22Rv1 (cell line): ENCODE measurements at regions not wholly inside any gene's neighbourhood (a gene's known extent, or its start where the extent isn't known, plus 50 kb on each side); places are given as distances from the start of the nearest gene placed in this dataset.

ENCODE experiments used
- H3K27ac ChIP-seq: fragments of 450-650 bp; 2 replicates; pipeline ENCODE4 v1.5.1; 2017
- ZFX ChIP-seq: fragments of 450-650 bp; IDR thresholded peaks from 2 replicates; pipeline ENCODE4 v1.6.1; 2017; ENCODE audit warnings: antibody characterized with exemption, borderline replicate concordance
- TF ChIP-seq, protein P1 (sequence below): fragments of 450-650 bp; IDR thresholded peaks from 2 replicates; pipeline ENCODE4 v1.5.1; 2017; ENCODE audit warnings: mild to moderate bottlenecking

DNA sequence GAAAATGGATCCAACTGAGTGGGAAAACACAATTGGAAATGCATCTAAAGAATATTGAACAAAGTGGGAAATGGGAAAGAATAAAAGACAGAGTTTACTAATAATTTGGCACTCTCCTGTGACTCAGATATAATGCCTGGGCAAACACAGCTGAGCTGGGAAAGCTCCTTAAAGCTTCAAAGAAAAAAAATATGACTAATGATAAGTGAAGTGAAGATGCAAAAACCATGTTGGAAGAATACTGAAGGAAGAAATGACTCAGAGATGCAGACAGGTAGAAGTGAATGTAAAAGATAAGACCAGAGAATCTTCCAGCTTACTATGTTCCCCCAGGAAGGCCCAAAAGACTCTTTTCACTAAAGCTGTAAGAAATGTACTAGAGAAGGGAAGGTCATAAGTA, 62.4 kb upstream of the FOXG1 start:
- no peak for TF ChIP-seq ZFX
- TF ChIP-seq, protein P1, sequence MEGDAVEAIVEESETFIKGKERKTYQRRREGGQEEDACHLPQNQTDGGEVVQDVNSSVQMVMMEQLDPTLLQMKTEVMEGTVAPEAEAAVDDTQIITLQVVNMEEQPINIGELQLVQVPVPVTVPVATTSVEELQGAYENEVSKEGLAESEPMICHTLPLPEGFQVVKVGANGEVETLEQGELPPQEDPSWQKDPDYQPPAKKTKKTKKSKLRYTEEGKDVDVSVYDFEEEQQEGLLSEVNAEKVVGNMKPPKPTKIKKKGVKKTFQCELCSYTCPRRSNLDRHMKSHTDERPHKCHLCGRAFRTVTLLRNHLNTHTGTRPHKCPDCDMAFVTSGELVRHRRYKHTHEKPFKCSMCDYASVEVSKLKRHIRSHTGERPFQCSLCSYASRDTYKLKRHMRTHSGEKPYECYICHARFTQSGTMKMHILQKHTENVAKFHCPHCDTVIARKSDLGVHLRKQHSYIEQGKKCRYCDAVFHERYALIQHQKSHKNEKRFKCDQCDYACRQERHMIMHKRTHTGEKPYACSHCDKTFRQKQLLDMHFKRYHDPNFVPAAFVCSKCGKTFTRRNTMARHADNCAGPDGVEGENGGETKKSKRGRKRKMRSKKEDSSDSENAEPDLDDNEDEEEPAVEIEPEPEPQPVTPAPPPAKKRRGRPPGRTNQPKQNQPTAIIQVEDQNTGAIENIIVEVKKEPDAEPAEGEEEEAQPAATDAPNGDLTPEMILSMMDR = no peak
- H3K27ac ChIP-seq = no peak overlapping the region

DNA sequence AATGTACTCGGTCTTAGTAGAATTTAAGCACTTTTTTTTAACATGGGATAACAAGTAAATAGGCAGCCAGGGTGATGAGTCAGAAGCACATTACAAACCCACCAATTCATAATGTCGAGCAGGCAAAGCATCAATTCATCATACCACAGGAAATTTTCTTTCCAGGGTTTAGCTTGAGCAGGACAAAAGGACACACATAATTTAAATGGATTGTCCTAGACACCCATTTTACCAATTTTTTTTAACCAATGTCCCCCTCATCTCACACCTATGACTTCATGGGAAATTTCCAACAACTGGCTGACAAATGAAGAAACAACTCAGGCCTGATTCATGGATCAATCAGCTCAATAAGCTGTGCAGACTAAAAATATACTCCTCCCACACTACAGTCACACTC, 58.8 kb upstream of the FOXG1 start:
- no peak overlapping the region for H3K27ac ChIP-seq
- no peak for TF ChIP-seq ZFX
- TF ChIP-seq, protein P1 = no peak

DNA sequence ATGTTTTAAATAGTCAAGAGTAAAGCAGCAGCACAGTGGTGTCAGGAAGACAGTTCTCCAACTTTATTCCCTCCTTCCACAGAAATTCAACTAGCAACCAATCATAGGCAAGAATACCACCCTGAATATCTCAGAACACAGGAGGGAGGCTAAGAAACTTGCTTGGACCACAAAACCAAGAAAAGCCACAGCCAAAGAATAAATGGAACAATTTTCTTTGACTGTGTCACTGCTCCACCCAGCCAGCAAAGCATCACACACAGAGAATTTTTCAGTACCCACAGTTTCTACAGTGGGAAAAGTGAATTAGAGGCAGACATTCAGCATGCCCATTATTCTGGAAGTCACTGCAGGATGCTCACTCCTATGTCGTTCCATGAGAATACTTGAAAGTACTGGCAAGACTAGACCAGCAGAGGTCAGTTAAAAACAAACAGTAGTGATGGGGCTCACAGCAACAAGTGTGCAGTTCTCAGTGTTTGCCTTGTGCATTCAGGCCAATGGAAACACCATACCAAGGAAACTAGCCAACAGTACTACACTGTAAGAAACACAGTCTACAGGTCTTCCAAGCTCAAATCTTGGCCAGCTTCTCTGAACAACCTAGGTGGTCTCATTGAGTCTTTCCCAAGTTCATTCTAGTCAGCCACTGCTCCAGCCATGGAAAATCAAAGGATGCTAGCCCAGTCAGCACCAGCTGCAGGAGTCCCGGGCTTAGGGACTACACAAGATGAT, 56.8 kb upstream of the FOXG1 start:
- TF ChIP-seq ZFX = no peak
- TF ChIP-seq, protein P1 = no peak

More for the DNA sequence above, 56.8 kb upstream of the FOXG1 start:
- H3K27ac ChIP-seq = no peak overlapping the region
